ENCODE measurements at regions not wholly inside any gene's neighbourhood (a gene's known extent, or its start where the extent isn't known, plus 50 kb on each side); places are given as distances from the start of the nearest gene placed in this dataset.
A peak's percentile ranks its signal among the peaks of the same experiment; 100 is the strongest.

DNA sequence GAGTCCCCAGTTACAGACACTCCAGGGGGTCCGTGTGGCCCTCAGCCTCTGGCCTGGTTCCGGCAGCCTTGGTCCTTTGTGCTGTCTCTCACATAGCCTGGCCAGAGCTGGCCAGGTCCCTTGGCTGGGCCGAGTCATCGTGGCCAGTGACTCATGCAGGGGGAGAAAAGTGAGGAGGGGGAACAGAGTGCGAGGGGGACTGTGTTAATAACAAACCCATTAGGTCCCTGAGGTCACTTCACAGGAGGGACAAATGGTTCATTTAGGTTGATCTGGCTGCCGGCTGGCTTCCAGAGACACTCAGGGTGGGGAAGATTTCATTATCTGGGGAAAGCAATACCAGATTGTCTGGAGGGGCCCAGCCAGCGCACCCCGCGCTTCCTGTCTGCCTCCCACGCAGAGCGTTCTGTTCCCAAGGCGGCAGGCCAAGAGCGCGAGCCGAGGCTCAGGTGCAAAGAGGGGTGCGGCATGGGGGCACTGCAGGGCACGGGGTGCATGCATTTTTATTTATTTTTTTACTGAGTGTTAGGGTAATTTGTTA, 223.1 kb downstream of the SEC14L1 start (continued):
- TF ChIP-seq, protein P1, sequence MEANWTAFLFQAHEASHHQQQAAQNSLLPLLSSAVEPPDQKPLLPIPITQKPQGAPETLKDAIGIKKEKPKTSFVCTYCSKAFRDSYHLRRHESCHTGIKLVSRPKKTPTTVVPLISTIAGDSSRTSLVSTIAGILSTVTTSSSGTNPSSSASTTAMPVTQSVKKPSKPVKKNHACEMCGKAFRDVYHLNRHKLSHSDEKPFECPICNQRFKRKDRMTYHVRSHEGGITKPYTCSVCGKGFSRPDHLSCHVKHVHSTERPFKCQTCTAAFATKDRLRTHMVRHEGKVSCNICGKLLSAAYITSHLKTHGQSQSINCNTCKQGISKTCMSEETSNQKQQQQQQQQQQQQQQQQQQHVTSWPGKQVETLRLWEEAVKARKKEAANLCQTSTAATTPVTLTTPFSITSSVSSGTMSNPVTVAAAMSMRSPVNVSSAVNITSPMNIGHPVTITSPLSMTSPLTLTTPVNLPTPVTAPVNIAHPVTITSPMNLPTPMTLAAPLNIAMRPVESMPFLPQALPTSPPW (CRISPR knock-in tag; IDR thresholded peaks at IDR 0.05) = peak; percentile 92
- TF ChIP-seq ADNP (tag; IDR thresholded peaks at IDR 0.05) (no peak), ZNF384 (IDR thresholded peaks at IDR 0.05; ENCODE audit: low read depth, low read length) (no peak), RAD51 (IDR thresholded peaks at IDR 0.05; ENCODE audit: borderline replicate concordance, low read depth) (peak; percentile 56), NFIC (IDR thresholded peaks at IDR 0.05) (peak; percentile 94), NR2C2 (CRISPR knock-in tag; IDR thresholded peaks at IDR 0.05) (no peak), NR2C2 (tag; IDR thresholded peaks at IDR 0.05) (peak; percentile 42; the same call in 1 of the 2 replicates), MCM3 (IDR thresholded peaks at IDR 0.05) (no peak), ZNF668 (CRISPR knock-in tag; IDR thresholded peaks at IDR 0.05) (no peak), PHF8 (IDR thresholded peaks at IDR 0.05; ENCODE audit: borderline replicate concordance, low read length) (no peak; the same call in 1 of the 2 replicates), ZNF644 (tag; IDR thresholded peaks at IDR 0.05; ENCODE audit: low read depth) (no peak), HNRNPK (IDR thresholded peaks at IDR 0.05; ENCODE audit: low read depth, low read length, poor library complexity, severe bottlenecking) (no peak), RCOR1 (IDR thresholded peaks at IDR 0.05; ENCODE audit: borderline replicate concordance in 1 of 2, low read depth in 2 of 2, low read length in 2 of 2) (peak; percentile 89 to 99), GATAD2A (IDR thresholded peaks at IDR 0.05) (peak; percentile 86; the same call in 1 of the 2 replicates), ZNF197 (CRISPR knock-in tag; IDR thresholded peaks at IDR 0.05; ENCODE audit: low read depth) (no peak), PURB (CRISPR knock-in tag; IDR thresholded peaks at IDR 0.05; ENCODE audit: low read depth) (no peak), NFE2L1 (tag; IDR thresholded peaks at IDR 0.05; ENCODE audit: borderline replicate concordance, low read depth) (no peak), ZNF316 (IDR thresholded peaks at IDR 0.05) (no peak), DDX20 (tag; IDR thresholded peaks at IDR 0.05; ENCODE audit: low read depth) (no peak), TBP (optimal IDR thresholded peaks at IDR 0.05; ENCODE audit: low read depth, low read length) (peak; percentile 22), BACH1 (tag; IDR thresholded peaks at IDR 0.05) (no peak), ZNF23 (CRISPR knock-in tag; IDR thresholded peaks at IDR 0.05) (no peak)
- TF ChIP-seq, protein P2, sequence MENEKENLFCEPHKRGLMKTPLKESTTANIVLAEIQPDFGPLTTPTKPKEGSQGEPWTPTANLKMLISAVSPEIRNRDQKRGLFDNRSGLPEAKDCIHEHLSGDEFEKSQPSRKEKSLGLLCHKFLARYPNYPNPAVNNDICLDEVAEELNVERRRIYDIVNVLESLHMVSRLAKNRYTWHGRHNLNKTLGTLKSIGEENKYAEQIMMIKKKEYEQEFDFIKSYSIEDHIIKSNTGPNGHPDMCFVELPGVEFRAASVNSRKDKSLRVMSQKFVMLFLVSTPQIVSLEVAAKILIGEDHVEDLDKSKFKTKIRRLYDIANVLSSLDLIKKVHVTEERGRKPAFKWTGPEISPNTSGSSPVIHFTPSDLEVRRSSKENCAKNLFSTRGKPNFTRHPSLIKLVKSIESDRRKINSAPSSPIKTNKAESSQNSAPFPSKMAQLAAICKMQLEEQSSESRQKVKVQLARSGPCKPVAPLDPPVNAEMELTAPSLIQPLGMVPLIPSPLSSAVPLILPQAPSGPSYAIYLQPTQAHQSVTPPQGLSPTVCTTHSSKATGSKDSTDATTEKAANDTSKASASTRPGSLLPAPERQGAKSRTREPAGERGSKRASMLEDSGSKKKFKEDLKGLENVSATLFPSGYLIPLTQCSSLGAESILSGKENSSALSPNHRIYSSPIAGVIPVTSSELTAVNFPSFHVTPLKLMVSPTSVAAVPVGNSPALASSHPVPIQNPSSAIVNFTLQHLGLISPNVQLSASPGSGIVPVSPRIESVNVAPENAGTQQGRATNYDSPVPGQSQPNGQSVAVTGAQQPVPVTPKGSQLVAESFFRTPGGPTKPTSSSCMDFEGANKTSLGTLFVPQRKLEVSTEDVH (IDR thresholded peaks at IDR 0.05; ENCODE audit: low read depth, partially characterized antibody) = peak; percentile 33
- TF ChIP-seq, protein P3, sequence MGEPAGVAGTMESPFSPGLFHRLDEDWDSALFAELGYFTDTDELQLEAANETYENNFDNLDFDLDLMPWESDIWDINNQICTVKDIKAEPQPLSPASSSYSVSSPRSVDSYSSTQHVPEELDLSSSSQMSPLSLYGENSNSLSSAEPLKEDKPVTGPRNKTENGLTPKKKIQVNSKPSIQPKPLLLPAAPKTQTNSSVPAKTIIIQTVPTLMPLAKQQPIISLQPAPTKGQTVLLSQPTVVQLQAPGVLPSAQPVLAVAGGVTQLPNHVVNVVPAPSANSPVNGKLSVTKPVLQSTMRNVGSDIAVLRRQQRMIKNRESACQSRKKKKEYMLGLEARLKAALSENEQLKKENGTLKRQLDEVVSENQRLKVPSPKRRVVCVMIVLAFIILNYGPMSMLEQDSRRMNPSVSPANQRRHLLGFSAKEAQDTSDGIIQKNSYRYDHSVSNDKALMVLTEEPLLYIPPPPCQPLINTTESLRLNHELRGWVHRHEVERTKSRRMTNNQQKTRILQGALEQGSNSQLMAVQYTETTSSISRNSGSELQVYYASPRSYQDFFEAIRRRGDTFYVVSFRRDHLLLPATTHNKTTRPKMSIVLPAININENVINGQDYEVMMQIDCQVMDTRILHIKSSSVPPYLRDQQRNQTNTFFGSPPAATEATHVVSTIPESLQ (CRISPR knock-in tag; IDR thresholded peaks at IDR 0.05) = 0 out of 2 replicates have a peak, but pooled peaks have one; percentile 71
